Choroid plexus epithelial cell (primary cell): ENCODE measurements at regions not wholly inside any gene's neighbourhood (a gene's known extent, or its start where the extent isn't known, plus 50 kb on each side); places are given as distances from the start of the nearest gene placed in this dataset.
"Not testable (repeated sequence)": the region's sequence is repeated elsewhere in the genome, so short reads cannot be mapped to it uniquely, and the experiment has no call there.

Experiments
- DNase-seq: peaks from one replicate; pipeline ENCODE4 v3.0.0-alpha.2; 2010; ENCODE audit warnings: low read depth
- H3K4me3 ChIP-seq: 2 replicates; pipeline ENCODE4 v1.5.1; 2011; ENCODE audit warnings: low read depth, mild to moderate bottlenecking, control low read depth, low read length, moderate library complexity
- TF ChIP-seq, protein P1 (sequence below): conservative IDR thresholded peaks from 2 replicates; pipeline ENCODE4 v1.5.1; 2011; ENCODE audit warnings: low read depth, mild to moderate bottlenecking, control low read depth, inconsistent platforms, low read length, moderate library complexity

DNA sequence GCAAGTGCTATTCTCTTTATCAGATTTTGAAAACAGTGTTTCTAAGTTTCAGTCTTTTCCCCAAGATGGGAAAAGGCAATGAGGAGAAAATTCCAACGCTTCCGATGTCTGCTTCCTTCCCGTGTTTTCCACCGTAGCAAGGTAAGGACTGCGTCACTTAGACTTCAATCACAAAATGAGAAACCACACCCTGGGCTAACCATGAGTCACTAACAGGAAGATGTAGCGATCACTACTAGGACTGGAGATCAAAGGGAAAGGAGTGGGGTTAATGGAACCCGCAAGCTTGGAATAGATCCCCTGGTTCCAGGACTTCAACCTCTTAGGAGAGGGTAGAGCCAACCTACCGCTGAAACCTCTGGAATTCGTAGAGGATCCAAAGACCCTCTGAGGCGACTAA is 250.7 kb upstream of the ZFP42 start:
- TF ChIP-seq, protein P1, sequence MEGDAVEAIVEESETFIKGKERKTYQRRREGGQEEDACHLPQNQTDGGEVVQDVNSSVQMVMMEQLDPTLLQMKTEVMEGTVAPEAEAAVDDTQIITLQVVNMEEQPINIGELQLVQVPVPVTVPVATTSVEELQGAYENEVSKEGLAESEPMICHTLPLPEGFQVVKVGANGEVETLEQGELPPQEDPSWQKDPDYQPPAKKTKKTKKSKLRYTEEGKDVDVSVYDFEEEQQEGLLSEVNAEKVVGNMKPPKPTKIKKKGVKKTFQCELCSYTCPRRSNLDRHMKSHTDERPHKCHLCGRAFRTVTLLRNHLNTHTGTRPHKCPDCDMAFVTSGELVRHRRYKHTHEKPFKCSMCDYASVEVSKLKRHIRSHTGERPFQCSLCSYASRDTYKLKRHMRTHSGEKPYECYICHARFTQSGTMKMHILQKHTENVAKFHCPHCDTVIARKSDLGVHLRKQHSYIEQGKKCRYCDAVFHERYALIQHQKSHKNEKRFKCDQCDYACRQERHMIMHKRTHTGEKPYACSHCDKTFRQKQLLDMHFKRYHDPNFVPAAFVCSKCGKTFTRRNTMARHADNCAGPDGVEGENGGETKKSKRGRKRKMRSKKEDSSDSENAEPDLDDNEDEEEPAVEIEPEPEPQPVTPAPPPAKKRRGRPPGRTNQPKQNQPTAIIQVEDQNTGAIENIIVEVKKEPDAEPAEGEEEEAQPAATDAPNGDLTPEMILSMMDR, result no peak
- H3K4me3 ChIP-seq, result no peak overlapping the region
- DNase-seq, result no peak

DNA sequence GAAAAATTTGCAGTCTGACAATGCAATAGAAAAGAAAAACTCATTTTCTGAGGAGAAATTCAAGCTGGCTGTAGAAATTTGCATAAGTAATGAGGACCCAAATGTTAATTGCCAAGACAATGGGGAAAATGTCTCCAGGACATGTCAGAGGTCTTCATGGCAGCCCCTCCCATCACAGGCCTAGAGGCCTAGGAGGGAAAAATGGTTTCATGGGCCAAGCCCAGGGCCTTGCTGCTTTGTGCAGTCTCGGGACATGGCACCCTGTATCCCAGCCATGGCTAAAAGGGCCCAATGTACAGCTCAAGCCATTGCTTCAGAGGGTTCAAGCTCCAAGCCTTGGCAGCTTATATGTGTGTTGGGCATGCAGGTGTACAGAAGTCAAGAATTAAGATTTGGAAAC is 244.9 kb upstream of the ZFP42 start:
- not testable (repeated sequence) for DNase-seq, H3K4me3 ChIP-seq

DNA sequence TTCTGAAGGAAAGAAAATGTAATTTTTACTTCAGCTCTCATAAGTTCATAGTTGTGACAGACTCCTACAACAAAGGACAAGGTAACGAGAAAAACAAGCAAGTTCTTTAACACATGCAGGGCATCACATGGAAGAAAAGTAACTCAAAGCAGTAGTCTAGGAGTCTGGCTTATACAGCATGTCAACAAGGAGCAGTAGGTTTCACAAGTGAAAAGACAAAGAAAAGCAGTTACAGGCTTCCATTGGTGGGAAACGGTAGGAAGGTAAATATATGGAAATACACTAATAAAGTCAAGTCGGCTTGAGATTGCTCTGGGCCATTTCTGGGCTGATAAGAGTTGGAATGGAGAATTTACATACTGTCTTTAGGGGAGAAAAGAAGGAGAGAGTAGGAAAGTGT is 228.4 kb upstream of the ZFP42 start:
- no peak overlapping the region for H3K4me3 ChIP-seq
- no peak for DNase-seq
- TF ChIP-seq, protein P1, result no peak

DNA sequence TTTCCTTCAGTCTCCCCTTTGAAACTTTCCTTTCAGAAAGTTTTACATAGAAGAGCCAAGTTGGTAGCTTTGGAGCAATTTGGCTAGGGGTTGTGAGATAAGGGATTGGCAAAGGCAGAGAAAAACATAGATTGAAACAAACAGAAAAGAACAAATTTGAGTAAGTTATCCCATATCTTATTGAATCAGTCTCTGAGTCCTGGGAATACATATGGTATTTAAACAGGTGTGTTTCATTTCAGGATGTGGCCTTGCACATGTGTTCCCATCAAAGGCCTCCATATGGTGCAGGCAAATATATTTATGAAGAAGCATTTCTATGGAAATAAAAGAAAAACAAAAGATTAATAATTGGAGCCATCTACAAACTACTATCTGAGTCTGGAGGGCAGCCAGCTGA is 227.9 kb upstream of the ZFP42 start:
- no peak for DNase-seq
- TF ChIP-seq, protein P1, result no peak
- H3K4me3 ChIP-seq, result no peak overlapping the region

DNA sequence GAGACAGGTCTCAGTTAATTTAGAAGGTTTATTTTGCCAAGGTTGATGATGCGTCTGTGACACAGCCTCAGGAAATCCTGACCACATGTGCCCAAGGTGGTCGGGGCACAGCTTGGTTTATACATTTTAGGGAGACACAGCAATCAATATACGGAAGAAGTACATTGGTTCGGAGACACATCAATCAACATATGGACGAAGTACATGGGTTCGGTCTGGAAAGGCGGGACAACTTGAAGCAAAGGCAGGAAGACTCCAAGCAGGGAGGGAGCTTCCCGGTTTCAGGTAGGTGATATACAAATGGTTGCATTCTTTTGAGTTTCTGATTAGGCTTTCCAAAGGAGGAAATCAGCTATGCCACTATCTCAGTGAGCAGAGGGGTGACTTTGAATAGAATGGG is 225.2 kb upstream of the ZFP42 start:
- H3K4me3 ChIP-seq, result no peak overlapping the region
- TF ChIP-seq, protein P1, result no peak
- DNase-seq, result no peak

DNA sequence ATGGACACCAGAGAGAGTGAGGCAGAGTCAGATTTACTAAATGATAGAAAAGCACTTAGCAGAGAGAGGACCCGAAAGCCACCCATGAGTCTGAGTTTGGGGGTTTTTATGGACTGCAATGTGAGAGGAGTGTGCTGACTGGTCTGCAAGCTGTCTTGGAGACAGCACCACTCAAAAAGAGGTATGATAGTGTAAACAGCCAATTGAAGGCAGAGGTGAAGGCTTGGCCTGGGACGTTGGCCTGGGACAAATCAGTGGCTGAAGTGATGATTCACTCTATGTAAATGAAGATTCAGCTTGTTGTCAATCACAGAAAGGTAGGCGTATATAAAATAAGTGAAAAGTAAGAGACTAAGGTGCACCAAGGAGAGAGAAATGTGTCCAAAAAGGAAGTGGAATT is 217.6 kb upstream of the ZFP42 start:
- TF ChIP-seq, protein P1, result no peak
- no peak for DNase-seq
- H3K4me3 ChIP-seq, result no peak overlapping the region

DNA sequence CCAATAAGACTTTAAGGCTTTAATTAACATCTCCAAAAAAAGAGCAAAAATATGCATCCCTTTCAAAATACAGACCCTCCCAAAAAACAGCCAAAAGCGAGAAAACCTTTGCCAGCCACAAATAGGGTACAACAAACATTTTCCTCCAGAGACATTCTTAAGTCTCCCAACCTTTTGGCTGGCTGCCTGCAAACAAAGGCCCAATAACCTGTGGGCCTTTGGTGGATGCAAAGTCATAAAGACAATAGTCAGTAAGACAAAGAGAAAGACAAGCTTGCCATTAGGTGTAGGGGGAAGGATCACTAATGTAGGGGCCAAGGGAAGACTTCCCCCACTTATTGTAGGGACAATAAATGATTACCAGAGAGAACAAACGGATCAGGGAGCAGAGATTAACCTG is 215.5 kb upstream of the ZFP42 start:
- H3K4me3 ChIP-seq, result no peak overlapping the region
- no peak for DNase-seq
- TF ChIP-seq, protein P1, result no peak

DNA sequence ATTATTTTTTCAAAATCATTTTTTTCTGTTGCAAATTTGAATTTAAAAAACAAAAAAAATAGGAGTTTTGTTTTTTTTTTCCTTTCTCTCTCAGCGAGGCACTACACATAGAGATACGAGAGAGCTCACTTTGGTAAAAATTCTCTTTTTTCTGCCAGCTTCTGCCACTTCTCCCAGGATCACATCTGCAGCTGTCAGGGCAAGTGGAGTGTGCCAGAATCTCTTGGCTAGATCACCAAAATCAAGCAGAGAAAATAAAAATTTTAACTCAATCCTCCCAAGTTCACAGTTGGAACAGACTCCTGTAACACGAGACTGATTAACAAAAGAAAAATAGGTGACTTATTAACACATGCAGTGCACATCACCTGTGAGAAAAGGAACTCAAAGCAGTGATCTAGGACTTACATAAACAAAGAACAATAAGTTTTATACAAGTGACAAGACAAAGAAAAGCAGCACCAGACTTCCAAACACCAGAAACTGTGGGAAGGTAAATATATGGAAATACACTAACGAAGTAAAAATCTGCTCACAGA is 213.2 kb upstream of the ZFP42 start:
- H3K4me3 ChIP-seq, result no peak overlapping the region
- TF ChIP-seq, protein P1, result no peak

More for the DNA sequence above, 213.2 kb upstream of the ZFP42 start:
- no peak for DNase-seq
